IMR-90 (cell line): ENCODE measurements at regions not wholly inside any gene's neighbourhood (a gene's known extent, or its start where the extent isn't known, plus 50 kb on each side); places are given as distances from the start of the nearest gene placed in this dataset.

Experiments
- ATAC-seq: fragments of 200-7000 bp; cut with Tn5 transposase; 2 replicates; pipeline ENCODE4 v1.9.1; 2020; ENCODE audit warnings: low read depth, mild to moderate bottlenecking, moderate library complexity
- BruUV-seq: library from RNA; stranded (reverse); fragments of 400-500 nt; replicated peaks from 2 replicates; lab custom pipeline; 2021; lab: Mats Ljungman, UMichigan
- CTCF ChIA-PET: fragments of 300-600 bp; formaldehyde crosslinking; extraction: SDS; loops from one replicate; lab custom pipeline; 2021; ENCODE audit warnings: antibody characterized with exemption; lab: Yijun Ruan, JAX
- POLR2A ChIA-PET: fragments of 300-600 bp; sonication (Branson Sonifier 250); formaldehyde crosslinking; loops from one replicate; lab custom pipeline; 2022; ENCODE audit warnings: antibody characterized with exemption; ENCODE audit not compliant: unreplicated experiment; lab: Charles Lee
- DNase-seq: peaks from one replicate; pipeline ENCODE4 v3.0.0; 2013
- H2AFZ ChIP-seq: replicated peaks from 2 replicates; pipeline ENCODE3; 2013; ENCODE audit warnings: low read length, mild to moderate bottlenecking; ENCODE audit not compliant: poor library complexity
- H2AK5ac ChIP-seq: 2 replicates; pipeline ENCODE4 v1.6.1; 2013; ENCODE audit warnings: low read depth, low read length, inconsistent platforms
- H2AK9ac ChIP-seq: replicated peaks from 2 replicates; pipeline ENCODE3; 2013; ENCODE audit warnings: mild to moderate bottlenecking, low read depth, low read length, moderate library complexity; ENCODE audit not compliant: poor library complexity
- H2BK120ac ChIP-seq: 2 replicates; pipeline ENCODE4 v1.6.1; 2013; ENCODE audit warnings: low read depth, low read length, inconsistent platforms
- H2BK15ac ChIP-seq: 3 replicates; pipeline ENCODE4 v1.6.1; 2013; ENCODE audit warnings: low read depth, low read length, inconsistent platforms
- H2BK20ac ChIP-seq: 2 replicates; pipeline ENCODE4 v1.6.1; 2013; ENCODE audit warnings: low read depth, mild to moderate bottlenecking, inconsistent platforms, low read length, moderate library complexity
- H2BK5ac ChIP-seq: 2 replicates; pipeline ENCODE4 v1.6.1; 2013; ENCODE audit warnings: mild to moderate bottlenecking, low read depth, low read length, inconsistent platforms; ENCODE audit not compliant: poor library complexity, severe bottlenecking
- H3K14ac ChIP-seq: replicated peaks from 2 replicates; pipeline ENCODE4 v1.6.1; 2013; ENCODE audit warnings: low read depth, low read length, inconsistent platforms
- H3K18ac ChIP-seq: 2 replicates; pipeline ENCODE4 v1.6.1; 2013; ENCODE audit warnings: low read depth, low read length, control low read depth
- H3K23ac ChIP-seq: 2 replicates; pipeline ENCODE4 v1.6.1; 2013; ENCODE audit warnings: low read depth, low read length, inconsistent platforms
- H3K27ac ChIP-seq: 2 replicates; pipeline ENCODE4 v1.5.1; 2013; ENCODE audit warnings: mild to moderate bottlenecking, control low read depth, low read length; ENCODE audit not compliant: insufficient read depth
- H3K27me3 ChIP-seq: 2 replicates; pipeline ENCODE4 v1.6.1; 2013; ENCODE audit warnings: low read length; ENCODE audit not compliant: control insufficient read depth, insufficient read depth
- H3K36me3 ChIP-seq: 2 replicates; pipeline ENCODE4 v1.6.1; 2013; ENCODE audit warnings: low read length, mixed read lengths; ENCODE audit not compliant: control insufficient read depth, insufficient read depth
- H3K4ac ChIP-seq: 2 replicates; pipeline ENCODE4 v1.6.1; 2013; ENCODE audit warnings: low read depth, low read length, inconsistent platforms
- H3K4me1 ChIP-seq: 2 replicates; pipeline ENCODE4 v1.6.1; 2013; ENCODE audit warnings: low read length, mixed read lengths; ENCODE audit not compliant: control insufficient read depth, insufficient read depth
- H3K4me2 ChIP-seq: 2 replicates; pipeline ENCODE4 v1.6.1; 2013; ENCODE audit warnings: low read depth, mild to moderate bottlenecking, control low read depth, low read length, moderate library complexity
- H3K4me3 ChIP-seq: 2 replicates; pipeline ENCODE4 v1.5.1; 2013; ENCODE audit warnings: low read depth, mild to moderate bottlenecking, control low read depth, low read length, moderate library complexity; ENCODE audit not compliant: insufficient read depth
- H3K56ac ChIP-seq: 2 replicates; pipeline ENCODE4 v1.6.1; 2013; ENCODE audit warnings: low read length, inconsistent platforms; ENCODE audit not compliant: insufficient read depth; ENCODE audit errors: extremely low read depth
- H3K79me1 ChIP-seq, 2 experiments: 2 replicates each; pipeline ENCODE4 v1.6.1; 2013; ENCODE audit warnings: low read length in 2 of 2, inconsistent platforms in 1 of 2, low read depth in 1 of 2
- H3K9ac ChIP-seq: 2 replicates; pipeline ENCODE4 v1.6.1; 2013; ENCODE audit warnings: low read depth, low read length, control low read depth
- H3K9me1 ChIP-seq: 2 replicates; pipeline ENCODE4 v1.6.1; 2013; ENCODE audit warnings: low read length, inconsistent platforms; ENCODE audit not compliant: insufficient read depth
- H3K9me3 ChIP-seq: 2 replicates; pipeline ENCODE4 v1.6.1; 2013; ENCODE audit warnings: low read length; ENCODE audit not compliant: control insufficient read depth, insufficient read depth
- H4K20me1 ChIP-seq: 2 replicates; pipeline ENCODE4 v1.6.1; 2013; ENCODE audit warnings: low read length, inconsistent platforms; ENCODE audit not compliant: insufficient read depth
- H4K5ac ChIP-seq: 2 replicates; pipeline ENCODE4 v1.6.1; 2013; ENCODE audit warnings: mild to moderate bottlenecking, low read depth, low read length, control low read depth
- H4K8ac ChIP-seq, 2 experiments: 2 replicates each; pipeline ENCODE4 v1.6.1; 2013; ENCODE audit warnings: low read depth in 2 of 2, low read length in 2 of 2, control low read depth in 1 of 2, inconsistent platforms in 1 of 2
- H4K91ac ChIP-seq: 2 replicates; pipeline ENCODE4 v1.6.1; 2013; ENCODE audit warnings: low read depth, low read length, inconsistent platforms; ENCODE audit not compliant: insufficient read depth
- BHLHE40 ChIP-seq: fragments of 150-350 bp; IDR thresholded peaks from 2 replicates; pipeline ENCODE4 v1.6.1; 2016; ENCODE audit warnings: mild to moderate bottlenecking, low read depth, low read length
- CEBPB ChIP-seq: IDR thresholded peaks from 2 replicates; pipeline ENCODE4 v1.6.1; 2012; ENCODE audit warnings: low read depth, low read length, improper control_type of control experiment
- CHD1 ChIP-seq: IDR thresholded peaks from 2 replicates; pipeline ENCODE4 v1.6.1; 2012; ENCODE audit warnings: low read depth, low read length, improper control_type of control experiment
- MAFK ChIP-seq: IDR thresholded peaks from 2 replicates; pipeline ENCODE4 v1.6.1; 2012; ENCODE audit warnings: low read depth, low read length, improper control_type of control experiment
- NFE2L2 ChIP-seq: fragments of 150-350 bp; IDR thresholded peaks from 2 replicates; pipeline ENCODE4 v1.6.1; 2016; ENCODE audit warnings: low read depth, mild to moderate bottlenecking, low read length
- POLR2A ChIP-seq: IDR thresholded peaks from 2 replicates; pipeline ENCODE4 v1.6.1; 2012; ENCODE audit warnings: mild to moderate bottlenecking, low read depth, low read length
- RAD21 ChIP-seq: IDR thresholded peaks from 2 replicates; pipeline ENCODE4 v1.6.1; 2012; ENCODE audit warnings: low read length, improper control_type of control experiment
- SMC3 ChIP-seq: fragments of 150-350 bp; IDR thresholded peaks from 2 replicates; pipeline ENCODE4 v1.6.1; 2016; ENCODE audit warnings: low read depth, mild to moderate bottlenecking, antibody characterized with exemption, low read length, moderate library complexity
- WGBS, 2 experiments: methylation state at CpG; one replicate each; pipeline versions ENCODE4 v1.1.5 to v1.1.7; 2013; ENCODE audit warnings: missing lambda C conversion rate in 2 of 2; ENCODE audit not compliant: insufficient read length in 1 of 2; ENCODE audit errors: extremely low coverage in 2 of 2; 5-methylcytosine and 5-hydroxymethylcytosine counted together
- dilution Hi-C: fragments of 300-500 bp; cut with HindIII; formaldehyde crosslinking; loops from one replicate; pipeline ENCODE4 v1.14.3; 2018; ENCODE audit warnings: low sequenced_read_pairs; ENCODE audit not compliant: unreplicated experiment
- in situ Hi-C: fragments of 300-500 bp; cut with MboI; formaldehyde crosslinking; loops from 3 replicates; pipeline ENCODE4 v1.14.3; 2019; ENCODE audit warnings: low sequenced_read_pairs, inconsistent platforms, mixed read lengths
- intact Hi-C: fragments of 100-400 bp; cut with micrococcal nuclease; formaldehyde crosslinking; loops from 2 replicates; pipeline ENCODE4 v1.10.0; 2022

DNA sequence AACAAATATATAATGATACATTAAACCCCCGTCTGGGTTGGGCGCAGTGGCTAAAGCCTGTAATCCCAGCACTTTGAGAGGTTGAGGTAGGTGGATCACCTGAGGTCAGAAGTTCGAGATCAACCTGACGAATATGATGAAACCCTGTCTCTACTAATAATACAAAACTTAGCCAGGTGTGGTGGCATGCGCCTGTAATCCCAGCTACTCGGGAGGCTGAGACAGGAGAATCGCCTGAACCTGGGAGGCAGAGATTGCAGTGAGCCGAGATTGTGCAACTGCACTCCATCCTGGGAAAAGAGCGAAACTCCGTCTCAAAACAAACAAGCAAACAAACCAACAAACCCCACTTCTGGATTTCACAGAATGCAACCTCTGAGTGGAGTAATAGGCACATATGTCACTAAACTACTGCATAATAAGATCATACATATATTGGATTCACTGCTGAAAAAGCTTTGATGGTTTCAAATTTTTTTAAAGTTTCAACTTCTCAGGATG lies 718.2 kb downstream of the SI start:
- H3K4ac ChIP-seq: no peak overlapping the region
- ChIA-PET CTCF (no interaction called here), POLR2A (no interaction called here)
- no peak overlapping the region for H2AK5ac ChIP-seq
- no peak overlapping the region for H4K91ac ChIP-seq
- peaks cover 8% of the 10 kb centered on the region; the same call in 1 of the 2 replicates for H3K9me3 ChIP-seq
- H3K27me3 ChIP-seq: no peaks in the 10 kb centered on the region
- no peaks in the 10 kb centered on the region for H3K4me1 ChIP-seq
- no peak overlapping the region for H2BK5ac ChIP-seq
- WGBS, 2 experiments: 60% methylated on average over 2 of the region's 10 CpGs; no CpG with 5 or more reads in 1 of the 2 experiments
- no peak overlapping the region for H3K27ac ChIP-seq
- H2BK15ac ChIP-seq: no peak overlapping the region
- H3K9me1 ChIP-seq: no peaks in the 10 kb centered on the region
- no peak overlapping the region for H2AFZ ChIP-seq
- no peak overlapping the region for H3K4me3 ChIP-seq
- H3K18ac ChIP-seq: no peak overlapping the region
- no peak overlapping the region for H2BK120ac ChIP-seq
- no peak overlapping the region for H3K23ac ChIP-seq
- no peaks in the 10 kb centered on the region for H3K79me1 ChIP-seq
- ATAC-seq: no peak
- H2BK20ac ChIP-seq: no peak overlapping the region
- dilution Hi-C loops: no loop called here
- H3K9ac ChIP-seq: no peak overlapping the region
- no peak overlapping the region for H4K8ac ChIP-seq
- no peak overlapping the region for H3K56ac ChIP-seq
- BruUV-seq: no TSS peak
- no peak overlapping the region for H4K5ac ChIP-seq
- H2AK9ac ChIP-seq: no peak overlapping the region
- in situ Hi-C loops: no loop called here
- no peak overlapping the region for H3K14ac ChIP-seq
- no peaks in the 10 kb centered on the region for H3K36me3 ChIP-seq
- no peak for TF ChIP-seq POLR2A
- no peak for TF ChIP-seq MAFK
- TF ChIP-seq SMC3: no peak
- no peak for TF ChIP-seq CHD1
- no peak for TF ChIP-seq RAD21
- no peak for TF ChIP-seq NFE2L2
- no peak for TF ChIP-seq CEBPB
- no peak for TF ChIP-seq BHLHE40
- H3K4me2 ChIP-seq: no peak overlapping the region
- intact Hi-C loops: no loop called here
- DNase-seq: no peak
- no peaks in the 10 kb centered on the region for H4K20me1 ChIP-seq
